ENCODE measurements at regions not wholly inside any gene's neighbourhood (a gene's known extent, or its start where the extent isn't known, plus 50 kb on each side); places are given as distances from the start of the nearest gene placed in this dataset.

- H3K9ac ChIP-seq, result no peak overlapping the region
- no peak for TF ChIP-seq Cebpa-rat (IDR thresholded peaks at IDR 0.05)
- no peaks in the 10 kb centered on the region for H3K4me1 ChIP-seq
- H3K4me2 ChIP-seq, result no peak overlapping the region
- no peak overlapping the region for H3K27ac ChIP-seq
- no peaks in the 10 kb centered on the region for H3K9me3 ChIP-seq
- H3K36me3 ChIP-seq, result no peaks in the 10 kb centered on the region
- H3K27me3 ChIP-seq, result no peaks in the 10 kb centered on the region
- H4K20me1 ChIP-seq, result no peaks in the 10 kb centered on the region
- no peak overlapping the region for H3K4me3 ChIP-seq
These were observed 652.9 kb downstream of the NR4A2 start for GRCh38 chr2:155679647-155680046.

GRCh38 chr2:155675920-155676319, 656.6 kb downstream of the NR4A2 start:
- Histone ChIP-seq H3K9me3 (peaks cover 6% of the 10 kb centered on the region; the same call in 1 of the 2 replicates), H3K27me3 (no peaks in the 10 kb centered on the region), H4K20me1 (no peaks in the 10 kb centered on the region), H3K27ac (no peak overlapping the region), H3K9ac (no peak overlapping the region), H3K36me3 (no peaks in the 10 kb centered on the region), H3K4me3 (no peak overlapping the region), H3K4me1 (no peaks in the 10 kb centered on the region), H3K4me2 (no peak overlapping the region)
- no peak for TF ChIP-seq Cebpa-rat (IDR thresholded peaks at IDR 0.05)

GRCh38 chr2:155665704-155666103, 666.8 kb downstream of the NR4A2 start:
- Histone ChIP-seq H3K27ac (no peak overlapping the region), H3K4me3 (no peak overlapping the region)
- TF ChIP-seq Cebpa-rat (IDR thresholded peaks at IDR 0.05), result no peak

DNA sequence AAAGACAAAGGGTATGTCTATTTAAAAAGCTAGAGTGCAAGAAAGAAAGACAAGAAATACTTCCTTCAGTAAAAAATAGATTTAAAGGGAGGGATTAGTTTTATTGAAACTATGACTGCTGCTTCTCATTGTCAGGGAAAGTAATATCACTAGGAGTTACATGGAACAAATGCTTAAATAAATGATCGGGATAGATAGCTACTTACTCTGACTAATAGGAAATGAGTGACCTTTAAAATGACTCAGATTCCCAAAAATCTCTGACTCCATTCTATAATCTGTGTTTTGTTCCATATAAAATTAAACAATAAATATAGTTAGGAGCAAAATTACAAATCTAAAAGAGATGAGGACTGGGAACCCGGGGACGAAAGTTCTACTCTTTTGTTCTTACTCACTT, 669.3 kb downstream of the NR4A2 start:
- no peak overlapping the region for H3K27ac ChIP-seq
- no peaks in the 10 kb centered on the region for H4K20me1 ChIP-seq
- no peak overlapping the region for H3K4me2 ChIP-seq
- no peaks in the 10 kb centered on the region for H3K9me3 ChIP-seq
- no peaks in the 10 kb centered on the region for H3K36me3 ChIP-seq
- H3K9ac ChIP-seq, result no peak overlapping the region
- no peak overlapping the region for H3K4me3 ChIP-seq
- no peak for TF ChIP-seq Cebpa-rat (IDR thresholded peaks at IDR 0.05)
- no peaks in the 10 kb centered on the region for H3K27me3 ChIP-seq
- no peaks in the 10 kb centered on the region for H3K4me1 ChIP-seq

More at GRCh38 chr2:155665704-155666103, 666.8 kb downstream of the NR4A2 start:
- H3K36me3 ChIP-seq, result no peaks in the 10 kb centered on the region
- H3K27me3 ChIP-seq, result no peaks in the 10 kb centered on the region
- no peak overlapping the region for H3K4me2 ChIP-seq
- H3K9me3 ChIP-seq, result no peaks in the 10 kb centered on the region
- H3K9ac ChIP-seq, result no peak overlapping the region
- H3K4me1 ChIP-seq, result no peaks in the 10 kb centered on the region
- no peaks in the 10 kb centered on the region for H4K20me1 ChIP-seq

- Histone ChIP-seq H3K27me3 (no peaks in the 10 kb centered on the region), H4K20me1 (no peaks in the 10 kb centered on the region), H3K9me3 (no peaks in the 10 kb centered on the region), H3K4me2 (no peak overlapping the region), H3K4me3 (no peak overlapping the region), H3K36me3 (no peaks in the 10 kb centered on the region), H3K4me1 (no peaks in the 10 kb centered on the region), H3K9ac (no peak overlapping the region), H3K27ac (no peak overlapping the region)
- no peak for TF ChIP-seq Cebpa-rat (IDR thresholded peaks at IDR 0.05)
These were observed 670.3 kb downstream of the NR4A2 start for GRCh38 chr2:155662224-155662623.

DNA sequence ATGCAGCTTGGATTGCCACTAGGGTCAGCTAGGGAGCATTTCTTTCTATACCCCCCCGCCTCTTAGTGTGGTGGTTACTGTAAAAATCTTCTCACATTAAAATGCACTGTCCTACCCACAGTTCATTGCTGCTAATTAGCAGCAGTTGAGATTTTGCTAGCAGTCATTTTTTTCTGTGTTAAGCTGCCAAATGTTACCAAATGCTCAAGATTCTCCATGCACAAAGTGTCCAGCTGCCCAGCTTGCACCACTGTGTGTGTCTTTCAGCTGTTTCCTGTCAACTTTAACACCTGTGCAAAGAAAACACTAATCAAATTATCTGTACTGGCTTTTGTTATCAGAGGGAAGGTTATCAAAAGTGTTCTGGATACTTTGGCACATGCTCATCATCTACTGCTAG, 679.3 kb downstream of the NR4A2 start:
- no peak overlapping the region for H3K4me3 ChIP-seq
- H4K20me1 ChIP-seq, result no peaks in the 10 kb centered on the region
- no peaks in the 10 kb centered on the region for H3K27me3 ChIP-seq
- no peaks in the 10 kb centered on the region for H3K36me3 ChIP-seq
- H3K27ac ChIP-seq, result no peak overlapping the region
- H3K4me2 ChIP-seq, result no peak overlapping the region
- TF ChIP-seq Cebpa-rat (IDR thresholded peaks at IDR 0.05), result no peak
- H3K4me1 ChIP-seq, result no peaks in the 10 kb centered on the region
- no peaks in the 10 kb centered on the region for H3K9me3 ChIP-seq
- no peak overlapping the region for H3K9ac ChIP-seq

DNA sequence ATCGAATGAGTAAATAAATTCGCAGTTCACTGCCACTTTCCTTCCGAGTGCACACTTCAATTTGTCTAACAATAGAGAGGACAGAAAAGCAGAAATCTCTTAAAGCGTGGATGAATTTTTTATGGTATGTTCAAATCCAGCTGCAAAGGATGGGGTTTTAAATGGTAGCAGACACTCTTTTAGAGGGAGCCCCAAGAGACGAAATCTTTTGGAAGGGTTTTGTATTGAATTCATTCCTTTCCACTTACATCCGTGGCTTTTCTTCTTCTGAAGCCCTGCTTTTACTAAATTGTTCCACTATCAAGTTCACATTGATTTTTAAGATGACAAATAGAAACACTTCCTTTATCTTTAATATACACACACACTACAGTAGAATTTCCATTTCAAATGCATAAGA, 680.7 kb downstream of the NR4A2 start:
- Histone ChIP-seq H3K27ac (no peak overlapping the region), H3K9ac (no peak overlapping the region), H3K27me3 (no peaks in the 10 kb centered on the region), H4K20me1 (no peaks in the 10 kb centered on the region), H3K4me1 (no peaks in the 10 kb centered on the region), H3K9me3 (no peaks in the 10 kb centered on the region), H3K4me2 (no peak overlapping the region), H3K4me3 (no peak overlapping the region), H3K36me3 (no peaks in the 10 kb centered on the region)
- TF ChIP-seq Cebpa-rat (IDR thresholded peaks at IDR 0.05), result no peak

DNA sequence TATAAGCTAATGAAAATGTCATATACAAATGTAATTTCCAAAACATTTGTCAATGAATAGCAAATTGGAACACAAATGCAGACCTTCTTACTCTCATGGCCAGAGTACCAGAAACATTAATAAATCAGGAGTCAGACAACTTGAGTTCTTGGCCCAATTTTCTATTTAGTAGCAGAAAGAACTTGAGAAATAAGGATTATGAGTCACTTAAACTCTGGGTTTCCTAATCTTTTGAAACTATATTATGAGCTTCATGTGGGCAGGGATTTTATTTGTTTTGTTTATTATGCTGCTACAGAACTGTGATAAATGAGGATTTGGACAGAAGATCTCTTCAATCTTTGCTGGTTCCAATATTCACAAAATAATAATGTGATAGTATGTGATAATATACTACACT, 686.7 kb downstream of the NR4A2 start:
- Histone ChIP-seq H3K9me3 (no peaks in the 10 kb centered on the region), H3K36me3 (no peaks in the 10 kb centered on the region), H4K20me1 (no peaks in the 10 kb centered on the region), H3K4me3 (no peak overlapping the region), H3K9ac (no peak overlapping the region), H3K4me1 (no peaks in the 10 kb centered on the region), H3K4me2 (no peak overlapping the region), H3K27ac (no peak overlapping the region), H3K27me3 (no peaks in the 10 kb centered on the region)
- TF ChIP-seq Cebpa-rat (IDR thresholded peaks at IDR 0.05), result no peak

GRCh38 chr2:155643056-155643775, 689.3 kb downstream of the NR4A2 start:
- Histone ChIP-seq H3K27ac (no peak overlapping the region), H4K20me1 (no peaks in the 10 kb centered on the region), H3K9me3 (no peaks in the 10 kb centered on the region), H3K4me1 (no peaks in the 10 kb centered on the region), H3K36me3 (no peaks in the 10 kb centered on the region), H3K4me2 (no peak overlapping the region), H3K27me3 (no peaks in the 10 kb centered on the region), H3K4me3 (no peak overlapping the region), H3K9ac (no peak overlapping the region)
- TF ChIP-seq Cebpa-rat (IDR thresholded peaks at IDR 0.05), result no peak

- H3K4me1 ChIP-seq, result no peaks in the 10 kb centered on the region
- H4K20me1 ChIP-seq, result no peaks in the 10 kb centered on the region
- no peak for TF ChIP-seq Cebpa-rat (IDR thresholded peaks at IDR 0.05)
- H3K36me3 ChIP-seq, result no peaks in the 10 kb centered on the region
- no peak overlapping the region for H3K9ac ChIP-seq
- H3K27ac ChIP-seq, result no peak overlapping the region
- H3K4me2 ChIP-seq, result no peak overlapping the region
- no peaks in the 10 kb centered on the region for H3K27me3 ChIP-seq
- H3K9me3 ChIP-seq, result no peaks in the 10 kb centered on the region
- H3K4me3 ChIP-seq, result no peak overlapping the region
These were observed 698.5 kb downstream of the NR4A2 start for GRCh38 chr2:155633887-155634570.

All from BLaER1 (cell line).